ENCODE measurements at regions not wholly inside any gene's neighbourhood (a gene's known extent, or its start where the extent isn't known, plus 50 kb on each side); places are given as distances from the start of the nearest gene placed in this dataset.

GRCh38 chr17:34842235-34842634 lies 119.0 kb downstream of the CCT6B start:
- H3K9me3 ChIP-seq (ENCODE audit: low read depth, low read length) = no peaks in the 10 kb centered on the region
- H2AFZ ChIP-seq (ENCODE audit: low read length) = no peak overlapping the region
- no peak for DNase-seq (ENCODE audit: insufficient read length, low spot score, missing footprints)
- H3K4me3 ChIP-seq (ENCODE audit: insufficient read depth, low read length) = no peak overlapping the region
- no peak overlapping the region for H3K27ac ChIP-seq (ENCODE audit: low read depth, low read length)
- H3K4me2 ChIP-seq (ENCODE audit: insufficient read depth, low read length) = no peak overlapping the region
- H4K20me1 ChIP-seq (ENCODE audit: insufficient read depth, low read length) = no peaks in the 10 kb centered on the region
- TF ChIP-seq, protein P1, sequence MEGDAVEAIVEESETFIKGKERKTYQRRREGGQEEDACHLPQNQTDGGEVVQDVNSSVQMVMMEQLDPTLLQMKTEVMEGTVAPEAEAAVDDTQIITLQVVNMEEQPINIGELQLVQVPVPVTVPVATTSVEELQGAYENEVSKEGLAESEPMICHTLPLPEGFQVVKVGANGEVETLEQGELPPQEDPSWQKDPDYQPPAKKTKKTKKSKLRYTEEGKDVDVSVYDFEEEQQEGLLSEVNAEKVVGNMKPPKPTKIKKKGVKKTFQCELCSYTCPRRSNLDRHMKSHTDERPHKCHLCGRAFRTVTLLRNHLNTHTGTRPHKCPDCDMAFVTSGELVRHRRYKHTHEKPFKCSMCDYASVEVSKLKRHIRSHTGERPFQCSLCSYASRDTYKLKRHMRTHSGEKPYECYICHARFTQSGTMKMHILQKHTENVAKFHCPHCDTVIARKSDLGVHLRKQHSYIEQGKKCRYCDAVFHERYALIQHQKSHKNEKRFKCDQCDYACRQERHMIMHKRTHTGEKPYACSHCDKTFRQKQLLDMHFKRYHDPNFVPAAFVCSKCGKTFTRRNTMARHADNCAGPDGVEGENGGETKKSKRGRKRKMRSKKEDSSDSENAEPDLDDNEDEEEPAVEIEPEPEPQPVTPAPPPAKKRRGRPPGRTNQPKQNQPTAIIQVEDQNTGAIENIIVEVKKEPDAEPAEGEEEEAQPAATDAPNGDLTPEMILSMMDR (IDR thresholded peaks at IDR 0.05; ENCODE audit: extremely low read depth, low read depth, low read length) = no peak
- no peaks in the 10 kb centered on the region for H3K36me3 ChIP-seq (ENCODE audit: insufficient read depth, low read length)
- H3K79me2 ChIP-seq (ENCODE audit: insufficient read depth, low read length) = no peaks in the 10 kb centered on the region
- H3K27me3 ChIP-seq (ENCODE audit: insufficient read depth, low read length) = no peaks in the 10 kb centered on the region
- no peaks in the 10 kb centered on the region for H3K4me1 ChIP-seq (ENCODE audit: insufficient read depth, low read length)

DNA sequence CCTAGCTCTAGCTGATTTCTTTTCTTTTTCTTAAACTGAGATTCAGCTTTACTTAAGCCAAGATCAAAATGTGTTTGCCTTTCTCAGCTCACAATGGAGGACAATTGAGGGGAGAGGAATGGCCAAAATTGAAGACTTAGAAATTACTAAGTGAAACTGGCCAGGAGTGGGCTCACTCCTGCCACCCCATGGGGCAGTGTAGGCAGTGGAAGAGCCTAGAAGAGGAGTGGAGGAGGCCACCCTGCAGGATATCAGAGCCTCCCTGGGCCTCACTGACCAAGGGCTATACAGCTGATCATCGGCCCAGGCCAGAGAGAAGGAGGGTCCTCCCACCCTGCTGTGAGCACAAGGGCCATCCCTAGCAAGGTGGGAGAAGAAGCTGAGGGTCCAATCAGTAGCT lies 119.8 kb downstream of the CCT6B start:
- Histone ChIP-seq H2AFZ (ENCODE audit: low read length) (no peak overlapping the region), H3K27ac (ENCODE audit: low read depth, low read length) (no peak overlapping the region), H4K20me1 (ENCODE audit: insufficient read depth, low read length) (no peaks in the 10 kb centered on the region), H3K27me3 (ENCODE audit: insufficient read depth, low read length) (no peaks in the 10 kb centered on the region), H3K79me2 (ENCODE audit: insufficient read depth, low read length) (no peaks in the 10 kb centered on the region), H3K4me3 (ENCODE audit: insufficient read depth, low read length) (no peak overlapping the region), H3K36me3 (ENCODE audit: insufficient read depth, low read length) (no peaks in the 10 kb centered on the region), H3K9me3 (ENCODE audit: low read depth, low read length) (no peaks in the 10 kb centered on the region), H3K4me2 (ENCODE audit: insufficient read depth, low read length) (no peak overlapping the region), H3K4me1 (ENCODE audit: insufficient read depth, low read length) (no peaks in the 10 kb centered on the region)
- no peak for DNase-seq (ENCODE audit: insufficient read length, low spot score, missing footprints)
- TF ChIP-seq, protein P1 (IDR thresholded peaks at IDR 0.05; ENCODE audit: extremely low read depth, low read depth, low read length) = no peak

GRCh38 chr17:34840750-34841149 lies 120.5 kb downstream of the CCT6B start:
- Histone ChIP-seq H3K79me2 (ENCODE audit: insufficient read depth, low read length) (no peaks in the 10 kb centered on the region), H2AFZ (ENCODE audit: low read length) (no peak overlapping the region), H3K36me3 (ENCODE audit: insufficient read depth, low read length) (no peaks in the 10 kb centered on the region), H3K4me2 (ENCODE audit: insufficient read depth, low read length) (no peak overlapping the region), H3K4me3 (ENCODE audit: insufficient read depth, low read length) (no peak overlapping the region), H3K27ac (ENCODE audit: low read depth, low read length) (no peak overlapping the region), H4K20me1 (ENCODE audit: insufficient read depth, low read length) (no peaks in the 10 kb centered on the region), H3K27me3 (ENCODE audit: insufficient read depth, low read length) (no peaks in the 10 kb centered on the region), H3K4me1 (ENCODE audit: insufficient read depth, low read length) (no peaks in the 10 kb centered on the region), H3K9me3 (ENCODE audit: low read depth, low read length) (no peaks in the 10 kb centered on the region)
- TF ChIP-seq, protein P1 (IDR thresholded peaks at IDR 0.05; ENCODE audit: extremely low read depth, low read depth, low read length) = no peak
- DNase-seq (ENCODE audit: insufficient read length, low spot score, missing footprints) = no peak

GRCh38 chr17:34837876-34838478 lies 123.3 kb downstream of the CCT6B start:
- Histone ChIP-seq H3K4me2 (ENCODE audit: insufficient read depth, low read length) (no peak overlapping the region), H2AFZ (ENCODE audit: low read length) (no peak overlapping the region), H3K36me3 (ENCODE audit: insufficient read depth, low read length) (no peaks in the 10 kb centered on the region), H3K27me3 (ENCODE audit: insufficient read depth, low read length) (no peaks in the 10 kb centered on the region), H3K27ac (ENCODE audit: low read depth, low read length) (no peak overlapping the region), H3K9me3 (ENCODE audit: low read depth, low read length) (no peaks in the 10 kb centered on the region), H3K4me3 (ENCODE audit: insufficient read depth, low read length) (no peak overlapping the region), H4K20me1 (ENCODE audit: insufficient read depth, low read length) (no peaks in the 10 kb centered on the region), H3K4me1 (ENCODE audit: insufficient read depth, low read length) (no peaks in the 10 kb centered on the region), H3K79me2 (ENCODE audit: insufficient read depth, low read length) (no peaks in the 10 kb centered on the region)
- no peak for DNase-seq (ENCODE audit: insufficient read length, low spot score, missing footprints)
- TF ChIP-seq, protein P1 (IDR thresholded peaks at IDR 0.05; ENCODE audit: extremely low read depth, low read depth, low read length) = no peak

All from osteoblast (primary cell).